ENCODE measurements at regions not wholly inside any gene's neighbourhood (a gene's known extent, or its start where the extent isn't known, plus 50 kb on each side); places are given as distances from the start of the nearest gene placed in this dataset.
A peak's percentile ranks its signal among the peaks of the same experiment; 100 is the strongest.

DNA sequence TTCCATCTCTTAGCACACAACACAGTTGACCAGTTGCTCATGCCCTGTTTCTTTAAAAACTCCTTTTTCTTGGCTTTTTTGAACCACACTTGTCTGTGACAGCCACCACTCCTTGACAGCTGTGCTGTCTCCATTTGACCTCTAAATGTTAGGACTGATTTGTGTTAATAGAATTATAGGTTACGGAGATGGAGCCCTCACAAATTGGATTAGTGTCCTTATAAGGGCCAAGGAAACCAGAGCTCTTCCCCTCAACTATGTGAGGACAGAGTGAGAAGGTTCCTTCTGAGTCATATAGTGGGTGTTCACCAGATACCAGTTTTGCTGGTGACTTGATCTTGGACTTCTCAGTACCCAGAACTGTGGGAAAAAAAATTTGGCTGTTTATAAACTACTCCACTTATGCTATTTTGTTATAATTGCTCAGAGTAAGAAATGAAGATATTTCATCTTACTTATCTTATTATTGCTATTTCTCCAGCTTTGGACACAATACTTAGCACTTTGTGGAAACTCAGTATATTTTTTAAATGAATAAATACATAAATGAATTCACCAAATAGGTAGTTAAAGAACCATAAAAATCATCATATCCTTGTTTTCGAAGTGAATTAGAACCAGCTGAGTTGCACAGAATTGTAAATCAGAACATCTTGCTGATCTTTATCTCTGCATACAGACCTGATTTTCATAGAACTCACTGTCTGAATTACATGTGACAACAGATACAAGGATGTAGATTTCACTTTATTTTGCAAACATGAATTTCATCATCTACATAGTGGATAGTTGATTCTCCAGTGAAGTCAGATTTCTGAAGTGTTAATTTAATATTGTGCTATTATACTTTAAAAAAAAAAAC lies 598.5 kb upstream of the IRAK1BP1 start:
- Histone ChIP-seq H3K27me3 (replicated peaks) (no peaks in the 10 kb centered on the region), H3K36me3 (replicated peaks) (no peaks in the 10 kb centered on the region), H3K4me3 (ENCODE audit: low read depth, low read length) (no peak overlapping the region), H3K27ac (no peak overlapping the region)
- no peak for DNase-seq
- TF ChIP-seq, protein P1, sequence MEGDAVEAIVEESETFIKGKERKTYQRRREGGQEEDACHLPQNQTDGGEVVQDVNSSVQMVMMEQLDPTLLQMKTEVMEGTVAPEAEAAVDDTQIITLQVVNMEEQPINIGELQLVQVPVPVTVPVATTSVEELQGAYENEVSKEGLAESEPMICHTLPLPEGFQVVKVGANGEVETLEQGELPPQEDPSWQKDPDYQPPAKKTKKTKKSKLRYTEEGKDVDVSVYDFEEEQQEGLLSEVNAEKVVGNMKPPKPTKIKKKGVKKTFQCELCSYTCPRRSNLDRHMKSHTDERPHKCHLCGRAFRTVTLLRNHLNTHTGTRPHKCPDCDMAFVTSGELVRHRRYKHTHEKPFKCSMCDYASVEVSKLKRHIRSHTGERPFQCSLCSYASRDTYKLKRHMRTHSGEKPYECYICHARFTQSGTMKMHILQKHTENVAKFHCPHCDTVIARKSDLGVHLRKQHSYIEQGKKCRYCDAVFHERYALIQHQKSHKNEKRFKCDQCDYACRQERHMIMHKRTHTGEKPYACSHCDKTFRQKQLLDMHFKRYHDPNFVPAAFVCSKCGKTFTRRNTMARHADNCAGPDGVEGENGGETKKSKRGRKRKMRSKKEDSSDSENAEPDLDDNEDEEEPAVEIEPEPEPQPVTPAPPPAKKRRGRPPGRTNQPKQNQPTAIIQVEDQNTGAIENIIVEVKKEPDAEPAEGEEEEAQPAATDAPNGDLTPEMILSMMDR (IDR thresholded peaks at IDR 0.05; ENCODE audit: low read depth, low read length, missing control alignments), result no peak
- in situ Hi-C loops (cut with HindIII; ENCODE audit: low pct_ligation_motif_present, low sequenced_read_pairs), result no loop called here

DNA sequence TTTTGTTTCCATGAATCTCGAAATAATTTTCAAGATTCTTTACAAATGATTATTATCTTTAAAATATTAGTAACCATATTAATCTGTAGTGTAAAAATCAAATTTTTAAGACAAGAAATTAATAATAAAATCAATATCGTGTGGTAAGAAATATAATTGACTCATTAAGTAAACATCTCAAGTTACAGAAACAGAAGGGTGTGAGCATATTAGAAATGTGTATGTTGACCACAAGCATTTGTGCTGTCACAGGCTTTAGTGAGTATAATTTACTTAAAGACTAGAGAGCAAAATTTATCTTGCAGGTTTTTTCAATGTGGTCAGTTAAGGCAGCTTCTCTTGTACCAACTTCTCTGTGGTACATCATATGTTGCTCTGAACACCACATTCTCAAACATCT lies 566.5 kb upstream of the IRAK1BP1 start:
- H3K27me3 ChIP-seq (replicated peaks), result no peaks in the 10 kb centered on the region
- in situ Hi-C loops (cut with HindIII; ENCODE audit: low pct_ligation_motif_present, low sequenced_read_pairs), result no loop called here
- H3K4me3 ChIP-seq (ENCODE audit: low read depth, low read length), result no peak overlapping the region
- no peak overlapping the region for H3K27ac ChIP-seq
- no peaks in the 10 kb centered on the region for H3K36me3 ChIP-seq (replicated peaks)
- DNase-seq, result peak; percentile 34
- TF ChIP-seq, protein P1 (IDR thresholded peaks at IDR 0.05; ENCODE audit: low read depth, low read length, missing control alignments), result no peak

DNA sequence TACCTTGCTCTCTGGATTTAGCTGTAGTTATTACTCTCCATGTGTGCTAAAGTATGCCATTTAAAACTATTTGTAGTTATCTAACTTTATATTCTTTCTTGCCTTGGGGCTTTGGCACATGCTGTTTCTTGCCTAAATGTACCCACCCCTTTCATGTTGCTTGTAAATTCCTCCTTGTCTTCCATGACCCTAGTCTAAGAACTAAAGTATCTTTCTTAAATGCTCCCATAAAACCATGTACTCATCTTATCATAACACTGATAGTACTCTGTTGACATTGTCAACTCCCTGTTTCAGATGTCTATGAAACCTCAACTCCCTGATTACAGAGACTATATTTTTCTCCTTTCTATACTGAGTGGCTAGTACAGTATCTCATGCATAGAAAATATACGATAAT lies 564.9 kb upstream of the IRAK1BP1 start:
- Histone ChIP-seq H3K27me3 (replicated peaks) (no peaks in the 10 kb centered on the region), H3K27ac (no peak overlapping the region), H3K4me3 (ENCODE audit: low read depth, low read length) (no peak overlapping the region), H3K36me3 (replicated peaks) (no peaks in the 10 kb centered on the region)
- no peak for DNase-seq
- TF ChIP-seq, protein P1 (IDR thresholded peaks at IDR 0.05; ENCODE audit: low read depth, low read length, missing control alignments), result no peak
- in situ Hi-C loops (cut with HindIII; ENCODE audit: low pct_ligation_motif_present, low sequenced_read_pairs), result no loop called here

DNA sequence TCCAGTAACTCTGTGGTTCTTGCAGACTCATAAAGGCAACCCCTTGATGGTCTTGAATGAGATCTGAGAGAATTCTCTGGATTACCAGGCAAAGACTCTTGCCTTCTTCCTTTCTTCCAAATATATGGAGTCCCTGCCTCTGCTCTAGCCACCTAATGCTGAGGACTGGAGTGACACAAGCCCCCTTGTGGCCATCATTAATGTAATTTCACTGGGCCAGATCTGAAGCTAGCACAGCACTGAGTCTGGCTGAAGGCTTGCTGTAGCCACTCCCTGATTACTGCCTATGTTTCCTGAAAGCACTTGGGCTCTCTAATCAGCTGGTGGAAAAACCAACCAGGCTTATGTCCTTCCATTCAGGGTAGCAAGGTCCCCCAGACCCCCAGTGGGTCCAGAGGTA lies 559.3 kb upstream of the IRAK1BP1 start:
- no peaks in the 10 kb centered on the region for H3K27me3 ChIP-seq (replicated peaks)
- no peaks in the 10 kb centered on the region for H3K36me3 ChIP-seq (replicated peaks)
- TF ChIP-seq, protein P1 (IDR thresholded peaks at IDR 0.05; ENCODE audit: low read depth, low read length, missing control alignments), result peak; percentile 63
- DNase-seq, result peak; percentile 24
- in situ Hi-C loops (cut with HindIII; ENCODE audit: low pct_ligation_motif_present, low sequenced_read_pairs), result no loop called here
- no peak overlapping the region for H3K27ac ChIP-seq
- no peak overlapping the region for H3K4me3 ChIP-seq (ENCODE audit: low read depth, low read length)

DNA sequence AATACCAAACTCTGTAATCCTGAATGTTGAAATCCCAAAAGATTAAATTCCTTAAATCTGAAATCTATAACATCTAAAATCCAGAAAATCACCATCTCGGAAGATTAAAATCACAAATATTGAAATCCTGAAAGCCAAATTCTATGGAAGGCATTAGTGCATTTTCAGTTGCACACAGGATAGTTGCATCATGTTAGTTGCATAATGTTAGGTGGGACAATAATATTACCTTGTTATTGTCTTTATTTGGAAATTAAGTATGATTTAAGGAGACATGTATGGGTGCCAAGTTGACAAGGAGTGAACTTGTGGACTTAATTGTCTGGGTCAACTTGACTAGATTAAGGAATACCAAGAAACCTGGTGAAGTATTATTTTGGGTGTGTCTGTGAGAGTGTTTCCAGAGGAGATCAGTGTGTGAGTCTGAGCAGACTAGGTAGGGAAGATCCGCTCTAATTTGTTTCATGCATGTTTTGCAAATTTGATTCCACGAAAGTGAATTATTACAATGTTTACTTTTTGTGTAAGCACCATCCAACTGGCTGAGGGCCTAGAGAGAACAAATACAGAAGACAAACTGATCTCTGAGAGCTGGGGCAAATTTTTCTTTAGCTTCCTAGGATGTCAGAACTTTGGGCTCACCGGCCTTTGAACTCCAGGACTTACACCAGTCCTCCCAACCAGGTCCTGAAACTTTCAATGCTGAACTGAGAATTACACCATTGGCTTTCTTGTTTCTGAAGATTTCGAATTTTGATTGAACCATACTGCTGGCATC lies 545.1 kb upstream of the IRAK1BP1 start:
- H3K27ac ChIP-seq, result no peak overlapping the region
- no peaks in the 10 kb centered on the region for H3K36me3 ChIP-seq (replicated peaks)
- no peak overlapping the region for H3K4me3 ChIP-seq (ENCODE audit: low read depth, low read length)
- TF ChIP-seq, protein P1 (IDR thresholded peaks at IDR 0.05; ENCODE audit: low read depth, low read length, missing control alignments), result no peak
- no peaks in the 10 kb centered on the region for H3K27me3 ChIP-seq (replicated peaks)
- in situ Hi-C loops (cut with HindIII; ENCODE audit: low pct_ligation_motif_present, low sequenced_read_pairs), result no loop called here
- no peak for DNase-seq

Data from brain microvascular endothelial cell (primary cell).